Activated naive CD4-positive, alpha-beta T cell treated with anti-CD3 and anti-CD28 coated beads, Interleukin-2, amount 10 ng/mL, durations not matched to agents 7 days and 5 days (primary cell): ENCODE measurements at regions not wholly inside any gene's neighbourhood (a gene's known extent, or its start where the extent isn't known, plus 50 kb on each side); places are given as distances from the start of the nearest gene placed in this dataset.
"Not testable (repeated sequence)": the region's sequence is repeated elsewhere in the genome, so short reads cannot be mapped to it uniquely, and the experiment has no call there.

Source experiments
- CTCF ChIA-PET: fragments of 350-600 bp; sonication (Branson Sonifier 250); formaldehyde crosslinking; loops from one replicate; lab custom pipeline; 2021; ENCODE audit warnings: antibody characterized with exemption; lab: Charles Lee
- DNase-seq: peaks from one replicate; pipeline ENCODE4 v3.0.0-alpha.2; 2020
- H3K27ac Mint-ChIP-seq: one replicate; pipeline ENCODE4 v1.8.0; 2021; ENCODE audit warnings: mild to moderate bottlenecking, moderate library complexity, mixed read lengths
- H3K27me3 Mint-ChIP-seq: one replicate; pipeline ENCODE4 v1.8.0; 2021; ENCODE audit warnings: mild to moderate bottlenecking, mixed read lengths
- H3K36me3 Mint-ChIP-seq: one replicate; pipeline ENCODE4 v1.8.0; 2021; ENCODE audit warnings: mixed read lengths
- H3K4me1 Mint-ChIP-seq: one replicate; pipeline ENCODE4 v1.8.0; 2021; ENCODE audit warnings: mixed read lengths
- H3K4me3 Mint-ChIP-seq: one replicate; pipeline ENCODE4 v1.8.0; 2021; ENCODE audit warnings: mild to moderate bottlenecking, moderate library complexity, mixed read lengths
- H3K9me3 Mint-ChIP-seq: one replicate; pipeline ENCODE4 v1.8.0; 2021; ENCODE audit warnings: mixed read lengths

DNA sequence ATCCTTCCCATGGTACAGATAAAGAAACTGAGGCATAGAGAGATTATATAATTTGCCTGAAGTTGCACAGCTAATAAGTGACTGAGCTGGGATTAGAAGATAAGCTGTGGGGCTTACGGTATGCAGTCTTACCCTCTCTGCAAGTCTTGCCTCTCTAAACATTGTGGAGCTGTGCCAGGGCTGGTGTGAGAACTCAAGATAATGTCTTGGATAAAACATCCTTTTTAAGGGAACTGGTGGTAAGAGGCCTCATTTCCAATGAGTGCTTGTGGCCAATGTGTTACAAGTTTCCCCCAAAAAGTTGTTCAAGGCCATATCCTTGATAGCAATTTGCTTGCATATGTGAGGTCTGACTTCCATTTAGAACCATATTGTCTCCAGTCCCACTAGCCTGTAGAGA, 84.3 kb upstream of the ETAA1 start:
- no peak overlapping the region for H3K4me3 Mint-ChIP-seq
- no peaks in the 10 kb centered on the region for H3K9me3 Mint-ChIP-seq
- CTCF ChIA-PET: no interaction called here
- H3K4me1 Mint-ChIP-seq: no peaks in the 10 kb centered on the region
- H3K27me3 Mint-ChIP-seq: no peaks in the 10 kb centered on the region
- no peak for DNase-seq
- no peaks in the 10 kb centered on the region for H3K36me3 Mint-ChIP-seq
- H3K27ac Mint-ChIP-seq: no peak overlapping the region

DNA sequence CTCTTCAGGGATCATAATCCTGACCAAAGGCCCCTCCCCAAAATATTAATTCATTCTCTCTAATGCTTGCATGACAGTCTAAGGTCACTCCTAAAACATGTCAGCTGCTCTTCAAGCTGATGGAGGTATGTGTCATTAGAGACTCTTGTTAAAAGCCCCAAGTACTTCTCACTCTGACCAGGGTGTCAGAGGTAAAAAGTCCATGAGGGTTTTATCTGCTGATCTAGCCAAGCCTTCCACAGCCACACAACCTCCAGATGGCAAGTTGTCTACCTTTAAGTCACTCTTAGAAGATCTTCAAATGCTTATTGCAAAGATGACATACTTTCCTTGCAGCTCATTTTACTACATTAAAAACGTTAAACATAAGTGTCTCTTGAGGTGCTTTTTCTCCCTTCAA, 83.6 kb upstream of the ETAA1 start:
- Mint-ChIP-seq H3K4me1 (no peaks in the 10 kb centered on the region), H3K27ac (no peak overlapping the region), H3K36me3 (no peaks in the 10 kb centered on the region), H3K9me3 (no peaks in the 10 kb centered on the region), H3K27me3 (no peaks in the 10 kb centered on the region), H3K4me3 (no peak overlapping the region)
- DNase-seq: no peak
- CTCF ChIA-PET: no interaction called here

DNA sequence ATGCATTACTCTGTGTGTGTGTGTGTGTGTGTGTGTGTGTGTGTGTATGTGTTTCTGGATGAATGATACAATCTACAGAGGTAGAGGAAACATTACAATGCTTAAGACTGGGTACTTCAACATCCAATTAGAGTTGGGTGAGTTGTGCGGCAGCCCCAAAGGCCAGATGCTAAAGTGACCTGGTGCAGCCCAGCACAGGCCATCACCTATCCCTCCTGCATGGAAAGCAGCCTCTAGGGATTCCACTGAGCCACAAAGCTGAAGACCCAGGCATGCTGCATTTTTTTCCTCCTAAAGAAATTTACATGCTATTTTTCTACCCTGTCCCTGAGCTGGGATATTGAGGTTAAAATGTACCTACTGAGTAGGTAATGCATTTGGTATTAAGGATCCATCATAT, 79.1 kb upstream of the ETAA1 start:
- H3K36me3 Mint-ChIP-seq: no peaks in the 10 kb centered on the region
- CTCF ChIA-PET: no interaction called here
- no peak overlapping the region for H3K27ac Mint-ChIP-seq
- no peak for DNase-seq
- no peaks in the 10 kb centered on the region for H3K4me1 Mint-ChIP-seq
- no peaks in the 10 kb centered on the region for H3K27me3 Mint-ChIP-seq
- no peaks in the 10 kb centered on the region for H3K9me3 Mint-ChIP-seq
- H3K4me3 Mint-ChIP-seq: no peak overlapping the region

DNA sequence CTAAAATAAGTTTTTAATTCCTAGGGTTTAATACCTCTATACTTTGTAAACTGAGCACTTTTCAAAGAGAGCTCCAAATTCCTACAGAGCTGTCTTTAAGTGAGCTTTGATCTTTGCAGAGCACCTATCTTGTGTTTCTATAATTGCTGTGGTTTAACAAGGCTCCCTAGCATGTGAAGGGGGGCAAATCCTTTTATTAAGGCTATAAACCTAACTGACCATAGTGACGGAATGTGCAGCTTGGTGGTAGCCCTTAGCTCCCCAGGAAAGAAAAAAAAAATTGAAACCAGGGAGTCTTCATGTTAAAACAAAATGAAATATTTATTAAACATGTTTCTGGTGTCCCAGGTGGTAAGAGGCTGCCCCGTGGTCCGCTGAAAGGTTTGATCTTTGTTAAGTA, 78.6 kb upstream of the ETAA1 start:
- Mint-ChIP-seq H3K4me3 (no peak overlapping the region), H3K36me3 (no peaks in the 10 kb centered on the region), H3K4me1 (no peaks in the 10 kb centered on the region), H3K27me3 (no peaks in the 10 kb centered on the region), H3K27ac (no peak overlapping the region), H3K9me3 (no peaks in the 10 kb centered on the region)
- CTCF ChIA-PET: no interaction called here
- DNase-seq: no peak

DNA sequence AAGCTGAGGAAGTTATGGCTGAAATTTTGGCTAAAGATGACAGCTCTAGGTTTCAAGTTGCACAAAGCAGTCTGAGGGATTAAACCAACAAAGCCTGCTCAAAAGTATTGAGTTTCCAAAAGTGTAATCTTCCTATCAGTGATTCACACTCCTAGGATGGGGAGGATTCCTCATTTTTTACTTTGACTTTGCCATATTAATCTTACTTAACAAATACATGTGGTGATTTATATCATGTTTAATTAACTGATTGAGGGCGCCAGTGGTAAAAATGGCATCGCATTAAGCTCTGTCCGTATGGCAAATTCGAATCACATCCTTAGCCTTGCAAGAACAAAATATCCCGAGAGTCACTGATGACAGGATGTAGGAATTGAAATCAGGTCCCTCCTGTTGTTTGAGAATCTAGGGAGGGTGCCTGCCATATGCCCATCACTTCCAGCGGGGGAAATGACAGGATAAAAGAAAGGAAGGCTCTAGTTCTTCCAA, 78.1 kb upstream of the ETAA1 start:
- Mint-ChIP-seq H3K27ac (no peak overlapping the region), H3K9me3 (no peaks in the 10 kb centered on the region), H3K4me1 (no peaks in the 10 kb centered on the region), H3K4me3 (no peak overlapping the region), H3K27me3 (no peaks in the 10 kb centered on the region), H3K36me3 (no peaks in the 10 kb centered on the region)
- no peak for DNase-seq
- CTCF ChIA-PET: no interaction called here

DNA sequence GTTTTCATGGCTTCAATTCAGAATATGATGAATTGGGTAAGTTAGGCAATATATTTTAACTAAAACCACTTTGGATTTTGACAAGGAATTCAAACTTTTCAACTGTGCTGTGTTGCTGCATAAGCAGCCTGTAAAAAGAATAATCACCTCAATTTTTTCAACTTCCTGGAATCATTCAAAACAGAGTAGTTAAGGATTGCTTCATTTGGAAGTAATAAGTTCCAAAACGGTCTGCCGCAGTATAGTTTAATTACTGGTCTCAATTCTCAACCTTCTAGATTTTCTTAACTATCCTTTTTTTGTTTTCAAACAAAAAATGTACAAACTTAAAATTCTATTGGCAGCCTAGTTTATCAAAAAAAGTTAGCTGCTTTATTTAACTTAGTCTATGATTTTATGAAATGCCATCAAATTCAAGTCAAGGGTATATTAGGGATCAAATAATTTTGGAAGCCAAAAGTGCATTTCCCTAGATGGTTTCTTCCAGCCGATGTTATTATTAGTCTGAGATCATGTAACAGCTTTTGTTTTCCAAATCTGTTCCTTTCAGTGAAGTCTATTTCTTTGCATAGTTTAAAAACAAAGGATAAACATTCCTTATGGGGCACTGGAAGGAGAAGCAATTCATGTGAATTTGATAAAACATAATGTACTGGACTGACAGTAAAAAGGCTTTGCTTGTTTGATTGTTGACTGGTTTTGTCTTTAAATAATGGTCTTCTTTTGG, 76.1 kb upstream of the ETAA1 start:
- no peak overlapping the region for H3K27ac Mint-ChIP-seq
- H3K36me3 Mint-ChIP-seq: no peaks in the 10 kb centered on the region
- H3K9me3 Mint-ChIP-seq: no peaks in the 10 kb centered on the region
- H3K27me3 Mint-ChIP-seq: no peaks in the 10 kb centered on the region
- no peak overlapping the region for H3K4me3 Mint-ChIP-seq
- no peak for DNase-seq
- CTCF ChIA-PET: no interaction called here
- no peaks in the 10 kb centered on the region for H3K4me1 Mint-ChIP-seq

DNA sequence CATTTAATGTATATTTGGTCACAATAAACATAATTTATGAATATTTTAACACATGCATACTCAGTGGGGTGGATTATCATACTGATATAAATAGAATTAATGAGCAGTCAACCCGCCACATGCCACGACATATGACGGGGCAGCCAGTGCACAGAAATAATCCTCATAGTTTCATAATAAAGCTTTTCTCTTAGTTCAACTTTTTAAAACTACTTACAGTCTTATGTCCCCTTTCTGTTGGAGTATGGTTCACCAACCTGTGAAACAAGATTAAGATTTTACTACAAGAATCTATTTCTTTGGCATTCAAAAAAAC, 75.6 kb upstream of the ETAA1 start:
- H3K27me3 Mint-ChIP-seq: peaks cover 2% of the 10 kb centered on the region
- CTCF ChIA-PET: no interaction called here
- no peak for DNase-seq
- no peaks in the 10 kb centered on the region for H3K4me1 Mint-ChIP-seq
- H3K36me3 Mint-ChIP-seq: no peaks in the 10 kb centered on the region
- no peak overlapping the region for H3K27ac Mint-ChIP-seq
- H3K4me3 Mint-ChIP-seq: no peak overlapping the region
- H3K9me3 Mint-ChIP-seq: no peaks in the 10 kb centered on the region

DNA sequence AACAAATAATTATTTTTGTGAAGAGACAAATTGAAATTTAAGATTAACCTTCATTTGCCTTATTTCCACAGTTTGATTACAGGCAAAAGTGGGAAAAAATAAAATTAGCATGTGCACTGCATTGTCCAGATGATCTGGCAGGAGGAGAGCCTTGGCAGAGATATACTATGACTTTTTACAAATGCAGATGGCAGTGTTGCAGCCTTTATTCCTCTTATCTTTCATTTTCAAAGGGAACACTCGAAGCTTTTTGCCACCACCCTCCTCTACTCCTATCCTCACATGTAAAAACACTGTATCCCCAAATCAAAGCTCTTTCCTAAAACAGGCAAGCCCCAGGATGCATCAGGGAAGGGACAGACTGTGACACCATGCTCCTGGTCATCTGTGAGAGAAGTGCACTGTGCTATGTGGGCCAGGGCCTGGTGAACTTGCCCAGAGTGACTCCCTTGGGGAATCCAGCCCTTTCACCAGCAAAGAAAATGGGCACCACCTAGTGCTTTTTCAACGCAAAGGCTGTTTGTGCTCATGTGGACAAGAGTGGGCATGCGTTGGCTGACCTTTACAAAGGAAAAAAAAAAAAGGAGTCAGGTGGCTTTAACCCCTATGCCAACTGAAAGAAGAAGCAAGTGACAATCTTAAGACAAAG, 74.7 kb upstream of the ETAA1 start:
- H3K4me1 Mint-ChIP-seq: no peaks in the 10 kb centered on the region
- CTCF ChIA-PET: no interaction called here
- H3K27ac Mint-ChIP-seq: no peak overlapping the region
- H3K9me3 Mint-ChIP-seq: no peaks in the 10 kb centered on the region
- DNase-seq: no peak
- H3K36me3 Mint-ChIP-seq: no peaks in the 10 kb centered on the region
- no peak overlapping the region for H3K4me3 Mint-ChIP-seq
- H3K27me3 Mint-ChIP-seq: peaks cover 4% of the 10 kb centered on the region

DNA sequence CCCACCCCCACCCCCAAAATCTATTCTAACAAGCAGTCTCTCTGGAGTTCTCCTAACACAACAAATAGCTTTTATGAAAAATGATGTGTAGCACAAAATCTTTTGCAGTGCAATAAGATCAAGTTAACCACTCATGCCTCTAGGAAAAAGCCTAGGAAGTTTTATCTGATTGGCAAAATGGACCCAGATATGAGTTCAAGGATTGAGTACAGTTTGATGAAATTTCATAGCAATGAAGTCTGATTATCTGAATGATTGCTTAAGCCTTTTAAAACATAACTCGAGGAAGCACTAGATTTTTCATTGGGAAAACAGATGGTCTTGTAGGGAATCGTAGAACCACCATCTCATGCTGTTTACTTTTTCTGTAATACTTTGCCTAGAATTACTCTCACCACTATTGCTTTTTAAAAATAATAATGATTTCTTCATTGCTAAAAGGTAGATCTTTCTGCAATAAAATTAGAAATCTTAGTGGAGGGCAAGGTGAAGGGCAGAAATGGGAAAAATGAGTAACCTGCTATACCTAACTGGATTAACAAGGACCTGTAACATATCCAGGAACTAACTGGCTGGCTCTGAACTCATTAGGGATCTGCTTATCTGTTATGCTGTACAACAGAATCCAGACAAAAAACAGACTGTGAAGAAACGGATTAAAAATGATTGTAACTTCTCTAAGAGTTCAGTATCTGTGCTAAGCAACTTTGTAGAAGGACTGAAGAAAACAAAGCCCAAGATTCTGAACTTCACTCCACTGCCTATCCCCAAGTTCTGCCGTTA, 73.7 kb upstream of the ETAA1 start:
- CTCF ChIA-PET: no interaction called here
- Mint-ChIP-seq H3K27me3 (peaks cover 4% of the 10 kb centered on the region), H3K9me3 (no peaks in the 10 kb centered on the region), H3K27ac (no peak overlapping the region), H3K4me3 (no peak overlapping the region), H3K36me3 (no peaks in the 10 kb centered on the region), H3K4me1 (no peaks in the 10 kb centered on the region)
- DNase-seq: no peak

DNA sequence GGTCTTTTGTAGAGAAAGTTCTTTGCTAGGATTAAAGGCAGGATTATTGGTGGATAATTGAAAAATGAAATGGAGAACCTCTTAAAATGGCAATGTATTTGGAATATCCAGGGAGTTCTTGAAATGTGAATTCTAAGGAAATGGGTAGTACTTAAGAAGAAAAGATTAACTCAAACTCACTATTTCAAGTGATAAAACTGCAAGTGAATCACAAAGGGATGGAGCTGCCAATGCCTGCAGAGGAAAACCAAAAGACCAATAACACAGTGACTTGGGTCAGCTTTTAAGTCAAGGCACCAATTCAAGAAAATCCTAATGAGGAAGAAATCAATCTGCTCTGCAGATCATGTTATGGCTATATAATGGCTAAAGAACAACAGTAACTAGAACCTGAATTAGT, 67.6 kb upstream of the ETAA1 start:
- peaks cover 4% of the 10 kb centered on the region for H3K27me3 Mint-ChIP-seq
- no peaks in the 10 kb centered on the region for H3K9me3 Mint-ChIP-seq
- DNase-seq: no peak
- H3K27ac Mint-ChIP-seq: no peak overlapping the region
- H3K4me1 Mint-ChIP-seq: no peaks in the 10 kb centered on the region
- no peaks in the 10 kb centered on the region for H3K36me3 Mint-ChIP-seq
- H3K4me3 Mint-ChIP-seq: no peak overlapping the region
- CTCF ChIA-PET: no interaction called here

DNA sequence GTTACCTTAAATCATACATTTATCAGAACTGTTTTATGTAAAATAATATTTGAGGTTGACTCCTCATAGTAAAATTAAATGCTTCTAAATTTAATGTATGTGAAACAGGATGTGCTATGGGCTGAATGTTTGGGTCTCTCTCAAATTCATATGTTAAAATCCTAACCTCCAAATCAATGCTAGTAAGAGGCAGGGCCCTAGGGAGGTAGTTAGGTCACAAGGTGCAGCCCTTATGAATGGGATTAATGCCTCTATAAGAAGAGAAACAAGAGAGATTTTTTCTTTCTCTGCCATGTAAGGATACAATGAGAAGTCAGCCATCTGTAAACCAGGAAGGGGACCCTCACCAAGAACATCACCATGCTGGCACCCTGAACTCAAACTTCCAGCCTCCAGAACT, 67.2 kb upstream of the ETAA1 start:
- peaks cover 4% of the 10 kb centered on the region for H3K27me3 Mint-ChIP-seq
- DNase-seq: no peak
- no peak overlapping the region for H3K4me3 Mint-ChIP-seq
- H3K36me3 Mint-ChIP-seq: no peaks in the 10 kb centered on the region
- CTCF ChIA-PET: no interaction called here
- H3K27ac Mint-ChIP-seq: no peak overlapping the region
- H3K9me3 Mint-ChIP-seq: no peaks in the 10 kb centered on the region
- no peaks in the 10 kb centered on the region for H3K4me1 Mint-ChIP-seq

DNA sequence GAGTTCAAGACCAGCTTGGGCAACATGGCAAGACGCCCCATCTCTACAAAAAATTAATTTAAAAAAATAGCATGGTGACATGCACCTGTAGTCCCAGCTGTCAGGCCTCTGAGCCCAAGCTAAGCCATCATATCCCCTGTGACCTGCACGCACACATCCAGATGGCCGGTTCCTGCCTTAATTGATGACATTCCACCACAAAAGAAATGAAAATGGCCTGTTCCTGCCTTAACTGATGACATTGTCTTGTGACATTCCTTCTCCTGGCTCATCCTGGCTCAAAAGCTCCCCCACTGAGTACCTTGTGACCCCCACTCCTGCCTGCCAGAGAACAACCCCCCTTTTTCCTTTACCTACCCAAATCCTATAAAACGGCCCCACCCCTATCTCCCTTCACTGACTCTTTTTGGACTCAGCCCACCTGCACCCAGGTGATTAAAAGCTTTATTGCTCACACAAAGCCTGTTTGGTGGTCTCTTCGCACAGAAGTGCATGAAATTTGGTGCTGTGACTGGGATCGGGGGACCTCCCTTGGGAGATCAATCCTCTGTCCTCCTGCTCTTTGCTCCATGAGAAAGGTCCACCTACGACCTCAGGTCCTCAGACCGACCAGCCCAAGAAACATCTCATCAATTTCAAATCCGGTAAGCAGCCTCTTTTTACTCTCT, 65.6 kb upstream of the ETAA1 start:
- CTCF ChIA-PET, H3K27ac Mint-ChIP-seq, DNase-seq, H3K36me3 Mint-ChIP-seq, H3K27me3 Mint-ChIP-seq, H3K4me1 Mint-ChIP-seq, H3K4me3 Mint-ChIP-seq, H3K9me3 Mint-ChIP-seq: not testable (repeated sequence)

DNA sequence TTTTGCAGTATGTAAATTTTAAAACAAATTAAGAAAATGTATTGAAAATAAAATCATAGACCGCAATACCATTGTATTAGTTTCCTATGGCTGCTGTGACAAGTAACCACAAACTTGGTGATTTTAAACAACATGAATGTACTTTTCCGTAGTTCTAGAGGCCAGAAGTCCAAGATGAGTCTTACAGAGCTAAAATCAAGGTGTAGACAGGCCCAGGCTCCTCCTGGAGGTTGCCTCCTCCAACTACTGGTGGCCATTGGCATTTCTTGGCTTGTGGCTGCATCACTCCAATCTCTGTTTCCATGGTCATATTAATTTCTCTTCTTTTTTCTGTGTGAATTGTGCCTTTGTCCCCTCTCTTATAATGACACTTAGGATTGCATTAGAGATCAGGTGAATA, 59.2 kb upstream of the ETAA1 start:
- Mint-ChIP-seq H3K27me3 (no peaks in the 10 kb centered on the region), H3K36me3 (no peaks in the 10 kb centered on the region), H3K9me3 (no peaks in the 10 kb centered on the region), H3K4me3 (no peak overlapping the region), H3K4me1 (no peaks in the 10 kb centered on the region), H3K27ac (no peak overlapping the region)
- no peak for DNase-seq
- CTCF ChIA-PET: no interaction called here

DNA sequence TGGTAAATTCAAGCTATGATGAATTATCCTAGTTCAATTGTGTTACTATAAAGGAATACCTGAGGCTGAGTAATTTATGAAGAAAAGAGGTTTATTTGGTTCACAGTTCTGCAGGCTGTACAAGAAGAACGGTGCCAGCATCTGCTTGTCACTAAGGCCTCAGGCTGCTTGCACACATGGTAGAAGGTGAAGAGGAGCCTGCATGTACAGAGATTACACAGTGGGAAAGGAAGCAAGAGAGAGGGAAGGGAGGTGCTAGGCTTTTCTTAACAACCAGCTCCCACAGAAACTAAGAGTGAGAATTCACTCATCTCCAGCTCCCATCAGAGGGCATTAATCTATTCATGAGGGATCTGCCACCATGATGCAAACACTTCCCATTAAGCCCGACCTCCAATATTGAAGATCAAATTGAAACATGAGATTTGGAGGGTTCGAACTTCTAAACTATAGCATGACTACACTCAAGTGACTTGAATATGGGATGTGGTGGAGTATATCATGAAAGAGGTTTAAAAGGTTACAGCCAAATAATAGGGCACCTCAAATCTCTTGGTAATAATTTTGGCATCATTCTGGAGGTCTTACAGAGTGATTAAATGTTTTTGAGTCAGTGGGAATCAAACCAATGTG, 58.4 kb upstream of the ETAA1 start:
- Mint-ChIP-seq H3K4me3 (no peak overlapping the region), H3K27me3 (no peaks in the 10 kb centered on the region), H3K27ac (no peak overlapping the region), H3K4me1 (no peaks in the 10 kb centered on the region), H3K9me3 (no peaks in the 10 kb centered on the region), H3K36me3 (no peaks in the 10 kb centered on the region)
- no peak for DNase-seq
- CTCF ChIA-PET: no interaction called here
